GM21576 (cell line): ENCODE measurements at regions not wholly inside any gene's neighbourhood (a gene's known extent, or its start where the extent isn't known, plus 50 kb on each side); places are given as distances from the start of the nearest gene placed in this dataset.
"Not testable (repeated sequence)": the region's sequence is repeated elsewhere in the genome, so short reads cannot be mapped to it uniquely, and the experiment has no call there.

Source experiments
- ATAC-seq: cut with Tn5 transposase; IDR thresholded peaks from one replicate; pipeline ENCODE4 v1.9.1; 2021; ENCODE audit warnings: mild to moderate bottlenecking, moderate library complexity; ENCODE audit not compliant: unreplicated experiment

DNA sequence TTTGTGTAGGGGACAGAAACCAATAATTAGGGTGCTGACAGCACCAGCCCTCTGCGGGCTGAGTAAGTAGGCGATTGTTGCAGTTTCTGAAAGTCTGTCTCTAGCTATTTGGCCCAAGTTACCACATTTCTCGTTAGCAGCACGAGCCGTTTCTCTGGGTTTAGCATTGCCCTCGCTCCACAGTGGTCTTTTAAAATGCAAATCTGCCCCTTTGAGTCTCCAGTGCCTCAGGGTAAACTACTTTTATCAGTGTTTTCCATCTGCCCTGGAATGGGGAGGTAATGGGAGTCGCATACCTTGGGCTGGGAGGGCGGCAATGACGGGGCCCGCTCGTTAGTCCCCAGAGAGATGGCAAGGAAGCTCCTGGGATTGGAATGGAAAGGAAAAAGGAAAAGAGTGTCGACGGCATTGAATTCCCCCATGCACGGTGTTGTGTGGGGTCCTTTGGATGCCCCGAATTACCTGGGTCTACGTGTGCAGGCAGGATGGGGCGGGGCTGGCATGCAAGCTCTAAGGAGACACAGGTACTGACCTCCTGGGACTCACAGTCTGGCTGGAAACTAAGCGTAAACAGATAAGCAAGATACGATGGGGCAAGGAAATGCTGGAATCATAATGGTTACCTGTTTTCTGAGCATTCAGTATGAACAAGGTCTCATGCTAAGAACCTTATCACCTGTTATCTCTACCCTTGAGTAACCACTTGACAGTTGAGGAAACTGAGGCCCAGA, 131.8 kb upstream of the MAP1LC3B2 start:
- ATAC-seq = no peak

- ATAC-seq = no peak
Measured at GRCh38 chr12:116429826-116430360, 129.3 kb upstream of the MAP1LC3B2 start.

DNA sequence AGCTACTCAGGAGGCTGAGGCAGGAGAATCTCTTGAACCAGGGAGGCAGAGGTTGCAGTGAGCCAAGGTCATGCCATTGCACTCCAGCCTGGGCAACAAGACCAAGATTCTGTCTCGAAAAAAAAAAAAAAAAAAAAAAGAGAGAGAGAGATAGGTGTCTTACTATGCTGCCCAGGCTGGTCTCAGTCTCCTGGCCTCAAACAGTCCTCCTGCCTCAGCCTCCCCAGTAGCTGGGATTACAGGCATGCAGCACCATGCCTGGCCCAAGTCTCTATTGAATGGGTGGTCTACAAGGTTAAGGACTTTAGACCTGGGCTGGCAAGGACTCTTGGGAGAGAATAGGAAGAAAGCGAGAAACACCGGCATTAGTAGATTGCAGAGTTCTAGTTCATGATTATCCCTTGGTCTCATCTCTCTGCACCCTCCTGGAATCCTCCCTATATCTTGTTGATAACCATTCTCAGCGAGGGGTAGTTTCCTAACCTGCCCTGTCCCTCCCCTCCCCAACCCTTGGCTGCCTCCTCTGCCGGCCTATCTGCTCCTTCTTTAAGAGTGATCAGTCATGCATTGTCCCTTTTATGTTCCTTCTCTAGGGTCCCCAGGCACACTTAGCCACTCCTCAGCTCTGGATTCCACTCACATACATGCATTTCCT, 128.1 kb upstream of the MAP1LC3B2 start:
- no peak for ATAC-seq

DNA sequence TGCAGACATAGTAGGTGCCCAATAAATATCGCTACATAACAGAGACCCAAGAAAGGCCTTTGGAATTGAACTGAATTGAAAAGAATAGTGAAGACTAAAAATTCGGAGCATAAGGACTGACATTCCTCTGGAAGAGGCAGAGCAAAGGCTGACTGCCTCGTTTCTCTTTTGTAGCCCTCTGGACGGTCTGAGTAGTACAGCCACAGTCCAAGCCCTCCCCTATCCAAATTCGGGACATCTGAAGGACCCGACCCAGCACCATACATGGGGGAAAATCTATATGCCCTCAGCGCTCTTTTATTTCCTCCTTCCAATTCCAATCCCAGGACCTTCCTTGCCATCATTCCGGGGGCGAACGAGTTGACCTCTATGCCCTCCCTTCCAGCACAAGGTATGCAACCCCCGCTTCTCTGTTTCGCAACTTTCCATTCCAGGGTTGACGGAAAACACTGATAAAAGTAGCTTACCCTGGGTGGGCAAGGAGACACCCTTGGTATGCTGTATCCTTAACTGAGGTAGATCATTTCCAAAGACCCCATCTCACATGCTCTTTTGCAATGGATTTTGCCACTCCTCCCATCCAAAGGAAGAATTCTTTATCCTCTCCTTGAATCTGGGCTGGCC, 127.4 kb upstream of the MAP1LC3B2 start:
- no peak for ATAC-seq

- no peak for ATAC-seq
Measured at GRCh38 chr12:116432314-116432750, 126.8 kb upstream of the MAP1LC3B2 start.

DNA sequence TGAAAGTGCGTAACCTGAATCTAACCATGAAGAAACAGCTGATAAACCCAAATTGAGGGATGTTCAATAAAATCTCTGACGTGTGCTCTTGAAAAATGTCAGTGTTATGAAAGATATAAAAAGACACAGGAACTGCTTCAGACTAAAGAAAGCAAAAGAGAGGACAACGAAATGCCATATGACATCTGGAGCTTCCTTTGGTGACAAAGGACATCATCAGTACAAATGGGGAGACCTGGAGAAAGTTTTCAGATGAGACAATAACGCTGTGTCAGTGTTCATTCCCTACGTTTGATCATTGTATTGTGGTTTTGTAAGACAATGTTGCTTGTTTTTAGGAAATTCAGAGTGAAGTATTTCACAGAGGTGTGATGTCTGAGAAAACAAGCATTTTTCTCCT, 125.9 kb upstream of the MAP1LC3B2 start:
- no peak for ATAC-seq

GRCh38 chr12:116434155-116435011, 124.8 kb upstream of the MAP1LC3B2 start:
- no peak for ATAC-seq

DNA sequence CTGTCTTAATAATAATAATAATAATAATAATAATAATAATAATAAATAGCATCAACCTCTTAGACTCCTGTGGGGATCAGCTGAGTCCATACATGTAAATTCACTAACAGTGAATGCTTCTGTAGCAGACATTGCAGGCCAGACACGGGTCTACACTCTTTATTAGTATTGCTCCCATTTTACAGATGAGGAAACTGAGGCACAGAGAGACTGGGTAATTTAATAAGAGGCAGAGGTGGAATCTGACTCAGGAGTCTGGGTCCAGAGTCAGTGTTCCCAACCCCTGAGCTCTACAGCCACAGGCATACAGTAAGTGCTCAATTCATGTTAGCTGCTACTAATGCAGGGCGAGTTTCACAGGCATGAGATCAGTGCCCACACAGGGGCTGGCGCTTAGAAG, 123.2 kb upstream of the MAP1LC3B2 start:
- ATAC-seq = no peak

DNA sequence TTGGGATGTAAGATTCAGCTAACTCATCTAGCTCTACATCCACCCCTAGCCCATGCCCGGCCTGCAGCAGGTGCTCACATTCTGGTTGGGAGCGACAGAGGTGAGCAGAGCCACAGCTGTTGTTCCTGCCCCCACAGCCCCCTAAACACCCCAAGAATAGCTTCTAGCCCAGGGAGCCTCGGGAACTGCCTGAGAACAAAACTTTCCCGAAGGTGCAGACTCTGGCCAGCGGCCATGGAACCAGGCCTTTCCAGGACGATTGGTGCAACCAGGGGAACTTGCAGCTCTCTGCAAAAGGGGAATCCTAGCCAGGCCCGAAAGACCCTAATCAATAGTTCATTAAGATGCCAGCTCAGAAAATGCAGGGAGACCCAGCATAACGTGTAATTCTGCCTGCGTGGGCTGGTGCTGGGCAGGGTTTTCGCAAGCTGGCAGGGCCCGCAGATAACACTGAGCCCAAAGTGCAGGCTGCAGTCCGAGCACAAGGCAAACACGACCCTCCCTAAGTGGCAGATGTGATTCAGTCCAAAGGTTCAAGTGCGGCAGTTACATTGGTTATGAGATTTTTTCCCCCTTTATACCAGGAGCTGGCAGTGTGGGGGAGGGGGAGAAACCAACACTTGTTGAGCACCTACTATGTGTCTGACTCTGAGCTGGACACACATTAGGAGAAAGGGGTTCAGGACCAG, 122.5 kb upstream of the MAP1LC3B2 start:
- ATAC-seq = no peak

DNA sequence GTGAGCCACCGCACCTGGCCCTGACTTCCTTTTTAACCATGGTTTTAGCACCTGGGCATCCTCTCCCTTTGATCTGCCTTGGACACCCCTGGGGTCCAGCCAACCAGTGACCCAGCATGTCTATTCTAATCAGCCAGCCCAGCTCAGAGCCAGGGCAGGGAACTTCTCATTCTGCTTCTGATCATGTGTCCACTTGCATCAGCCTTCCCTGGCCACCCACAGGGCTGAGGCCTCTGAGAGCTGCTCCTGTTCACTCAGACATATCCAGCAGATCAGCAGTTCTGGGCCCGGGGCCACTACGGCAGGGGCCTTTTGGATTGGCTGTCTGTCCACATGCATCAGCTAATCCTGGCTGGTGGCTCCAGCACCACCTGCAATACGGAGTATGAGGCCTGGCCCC, 117.9 kb upstream of the MAP1LC3B2 start:
- ATAC-seq = no peak

- ATAC-seq = no peak
Measured at GRCh38 chr12:116442304-116442703, 116.9 kb upstream of the MAP1LC3B2 start.

DNA sequence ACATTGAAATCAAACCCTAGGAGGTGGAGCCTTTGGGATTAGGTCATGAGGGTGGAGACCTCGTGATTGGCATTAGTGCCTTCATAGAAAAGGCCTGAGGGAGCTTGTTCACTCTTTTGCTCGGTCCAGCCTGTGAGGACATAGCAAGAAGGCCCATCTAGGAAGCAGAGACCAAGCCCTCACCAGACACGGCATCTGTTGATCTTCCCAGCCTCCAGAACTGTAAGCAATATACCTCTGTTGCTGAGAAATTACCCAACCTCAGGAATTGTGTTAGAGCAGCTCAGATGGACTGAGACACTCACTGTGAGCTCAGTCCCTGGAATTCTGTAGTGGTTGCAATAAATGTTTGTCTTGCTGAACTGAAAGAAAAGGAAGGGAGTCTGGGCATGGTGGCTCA, 116.2 kb upstream of the MAP1LC3B2 start:
- ATAC-seq = no peak

- no peak for ATAC-seq
Measured at GRCh38 chr12:116443821-116444589, 115.2 kb upstream of the MAP1LC3B2 start.

- no peak for ATAC-seq
Measured at GRCh38 chr12:116444590-116444943, 114.6 kb upstream of the MAP1LC3B2 start.

DNA sequence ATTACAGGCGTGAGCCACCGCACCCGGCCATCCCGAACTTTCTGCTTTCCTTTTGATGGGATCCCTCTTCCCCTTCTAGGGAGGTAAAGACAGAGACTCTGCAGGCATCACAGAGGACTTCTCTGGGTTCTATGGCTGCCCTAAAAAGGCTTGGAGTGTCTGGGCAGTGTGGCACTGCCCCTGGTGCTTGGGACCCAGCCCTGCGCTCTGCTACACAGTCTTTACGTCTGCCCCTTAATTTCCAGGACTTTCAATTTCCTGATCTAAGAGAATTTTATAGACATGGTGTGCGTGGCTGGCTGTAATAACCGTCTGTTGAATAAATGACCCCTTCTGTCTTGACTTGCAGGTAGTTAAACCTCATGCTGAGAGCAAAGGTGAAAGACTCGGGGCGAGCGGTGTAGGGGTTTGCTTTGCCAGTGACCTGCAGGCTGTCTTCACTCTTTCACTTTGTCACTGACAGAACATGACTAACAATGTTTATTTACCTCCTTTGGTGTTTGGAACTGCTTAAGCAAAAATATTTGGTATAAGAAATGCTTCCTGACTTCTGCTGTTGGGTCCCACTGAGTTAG, 110.9 kb upstream of the MAP1LC3B2 start:
- ATAC-seq = no peak

DNA sequence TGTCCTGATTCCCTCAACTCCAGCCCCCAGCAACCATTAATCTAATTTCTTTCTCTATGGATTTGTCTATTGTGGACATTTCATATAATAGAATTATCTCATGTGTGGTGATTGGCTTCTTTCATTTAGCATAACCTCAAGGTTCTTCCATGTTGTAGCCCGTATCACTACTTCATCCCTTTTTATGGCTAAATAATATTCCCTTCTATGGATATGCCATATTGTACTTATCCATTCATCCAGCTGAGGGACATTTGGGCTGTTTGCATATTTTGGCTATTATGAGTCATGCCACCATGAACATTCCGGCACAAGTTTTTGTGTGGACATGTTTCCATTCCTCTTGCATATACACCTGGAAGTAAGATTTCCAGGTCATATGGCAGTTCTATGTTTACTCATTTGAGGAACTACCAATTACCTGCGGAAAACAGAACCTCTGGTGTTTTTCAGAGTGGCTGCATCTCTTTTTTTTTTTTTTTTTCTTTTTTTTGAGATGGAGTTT, 108.7 kb upstream of the MAP1LC3B2 start:
- ATAC-seq = no peak

- not testable (repeated sequence) for ATAC-seq
Measured at GRCh38 chr12:116452975-116453374, 106.2 kb upstream of the MAP1LC3B2 start.

- no peak for ATAC-seq
Measured at GRCh38 chr12:116453631-116454030, 105.5 kb upstream of the MAP1LC3B2 start.

- no peak for ATAC-seq
Measured at GRCh38 chr12:116454076-116454475, 105.1 kb upstream of the MAP1LC3B2 start.
